GM19463 (cell line): ENCODE measurements at regions not wholly inside any gene's neighbourhood (a gene's known extent, or its start where the extent isn't known, plus 50 kb on each side); places are given as distances from the start of the nearest gene placed in this dataset.
"Not testable (repeated sequence)": the region's sequence is repeated elsewhere in the genome, so short reads cannot be mapped to it uniquely, and the experiment has no call there.

Experiments
- ATAC-seq: cut with Tn5 transposase; IDR thresholded peaks from one replicate; pipeline ENCODE4 v1.9.1; 2021; ENCODE audit warnings: mild to moderate bottlenecking, moderate library complexity; ENCODE audit not compliant: unreplicated experiment

- ATAC-seq: not testable (repeated sequence)
Measured at GRCh38 chr7:32816409-32816948, 75.1 kb downstream of the KBTBD2 start.

GRCh38 chr7:32814779-32815178, 76.8 kb downstream of the KBTBD2 start:
- ATAC-seq: not testable (repeated sequence)

GRCh38 chr7:32809871-32810270, 81.7 kb downstream of the KBTBD2 start:
- ATAC-seq: no peak

- no peak for ATAC-seq
Measured at GRCh38 chr7:32809347-32809746, 82.2 kb downstream of the KBTBD2 start.

GRCh38 chr7:32803406-32804141, 88.0 kb downstream of the KBTBD2 start:
- no peak for ATAC-seq

- no peak for ATAC-seq
Measured at GRCh38 chr7:32802305-32802910, 89.2 kb downstream of the KBTBD2 start.

GRCh38 chr7:32793053-32793452, 98.5 kb downstream of the KBTBD2 start:
- ATAC-seq: not testable (repeated sequence)

- not testable (repeated sequence) for ATAC-seq
Measured at GRCh38 chr7:32790766-32791430, 100.7 kb downstream of the KBTBD2 start.

GRCh38 chr7:32789266-32789665, 102.3 kb downstream of the KBTBD2 start:
- not testable (repeated sequence) for ATAC-seq

- not testable (repeated sequence) for ATAC-seq
Measured at GRCh38 chr7:32788174-32788573, 103.4 kb downstream of the KBTBD2 start.

- ATAC-seq: not testable (repeated sequence)
Measured at GRCh38 chr7:32785365-32785944, 106.1 kb downstream of the KBTBD2 start.

- not testable (repeated sequence) for ATAC-seq
Measured at GRCh38 chr7:32779895-32780294, 111.7 kb downstream of the KBTBD2 start.

GRCh38 chr7:32779167-32779566, 112.4 kb downstream of the KBTBD2 start:
- no peak for ATAC-seq

- not testable (repeated sequence) for ATAC-seq
Measured at GRCh38 chr7:32777041-32777666, 114.4 kb downstream of the KBTBD2 start.

- not testable (repeated sequence) for ATAC-seq
Measured at GRCh38 chr7:32776318-32776717, 115.2 kb downstream of the KBTBD2 start.

GRCh38 chr7:32775809-32776208, 115.8 kb downstream of the KBTBD2 start:
- not testable (repeated sequence) for ATAC-seq

- no peak for ATAC-seq
Measured at GRCh38 chr7:32774541-32774951, 117.0 kb downstream of the KBTBD2 start.

- ATAC-seq: not testable (repeated sequence)
Measured at GRCh38 chr7:32768866-32769510, 122.6 kb downstream of the KBTBD2 start.

- ATAC-seq: not testable (repeated sequence)
Measured at GRCh38 chr7:32768338-32768737, 123.2 kb downstream of the KBTBD2 start.

GRCh38 chr7:32765649-32766251, 125.8 kb downstream of the KBTBD2 start:
- not testable (repeated sequence) for ATAC-seq
